Ovary (tissue), 3 donors: ENCODE measurements at regions not wholly inside any gene's neighbourhood (a gene's known extent, or its start where the extent isn't known, plus 50 kb on each side); places are given as distances from the start of the nearest gene placed in this dataset.

Experiments
- EP300 ChIP-seq: sonication (generic); formaldehyde crosslinking; IDR thresholded peaks from one replicate; pipeline ENCODE4 v1.6.1; 2017; ENCODE audit warnings: antibody characterized with exemption
- POLR2A ChIP-seq: fragments of 450-650 bp; IDR thresholded peaks from one replicate; pipeline ENCODE4 v1.6.1; 2017; ENCODE audit warnings: antibody characterized with exemption, mild to moderate bottlenecking, moderate library complexity
- TF ChIP-seq, protein P1 (sequence below), 3 donors: fragments of 450-650 bp in 2 of 3; fragments of 200-600 bp in 1 of 3; IDR thresholded peaks; one replicate each; pipeline versions ENCODE4 v1.5.1 to v1.8.0; 2016 to 2022; ENCODE audit warnings: antibody characterized with exemption in 3 of 3, mild to moderate bottlenecking in 1 of 3
- donor health status: DM: no; HTN: no; CAD: no.

DNA sequence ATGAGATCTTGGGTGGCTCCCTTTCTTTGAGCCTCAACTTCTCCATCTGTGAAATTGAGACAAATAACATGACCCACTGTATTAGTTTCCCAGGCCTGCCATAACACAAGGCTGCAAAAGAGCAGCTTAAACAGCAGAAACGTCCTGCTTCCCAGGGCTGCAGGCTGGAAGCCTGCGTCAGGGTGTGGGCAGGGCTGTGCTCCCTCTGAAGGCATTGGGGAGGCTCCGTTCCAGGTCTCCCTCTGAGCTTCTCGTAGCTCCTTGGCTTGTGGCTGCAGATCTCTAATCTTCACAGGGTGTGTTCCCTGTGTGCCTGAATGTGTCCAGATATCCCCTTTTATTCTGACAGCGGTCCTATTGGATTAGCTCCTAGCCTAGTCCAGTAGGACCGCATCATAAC lies 147.1 kb downstream of the VRK1 start:
- TF ChIP-seq, protein P1, sequence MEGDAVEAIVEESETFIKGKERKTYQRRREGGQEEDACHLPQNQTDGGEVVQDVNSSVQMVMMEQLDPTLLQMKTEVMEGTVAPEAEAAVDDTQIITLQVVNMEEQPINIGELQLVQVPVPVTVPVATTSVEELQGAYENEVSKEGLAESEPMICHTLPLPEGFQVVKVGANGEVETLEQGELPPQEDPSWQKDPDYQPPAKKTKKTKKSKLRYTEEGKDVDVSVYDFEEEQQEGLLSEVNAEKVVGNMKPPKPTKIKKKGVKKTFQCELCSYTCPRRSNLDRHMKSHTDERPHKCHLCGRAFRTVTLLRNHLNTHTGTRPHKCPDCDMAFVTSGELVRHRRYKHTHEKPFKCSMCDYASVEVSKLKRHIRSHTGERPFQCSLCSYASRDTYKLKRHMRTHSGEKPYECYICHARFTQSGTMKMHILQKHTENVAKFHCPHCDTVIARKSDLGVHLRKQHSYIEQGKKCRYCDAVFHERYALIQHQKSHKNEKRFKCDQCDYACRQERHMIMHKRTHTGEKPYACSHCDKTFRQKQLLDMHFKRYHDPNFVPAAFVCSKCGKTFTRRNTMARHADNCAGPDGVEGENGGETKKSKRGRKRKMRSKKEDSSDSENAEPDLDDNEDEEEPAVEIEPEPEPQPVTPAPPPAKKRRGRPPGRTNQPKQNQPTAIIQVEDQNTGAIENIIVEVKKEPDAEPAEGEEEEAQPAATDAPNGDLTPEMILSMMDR (IDR thresholded peaks at IDR 0.05) = no peak
- TF ChIP-seq POLR2A (no peak), EP300 (no peak)
